PC-9 (cell line): ENCODE measurements at regions not wholly inside any gene's neighbourhood (a gene's known extent, or its start where the extent isn't known, plus 50 kb on each side); places are given as distances from the start of the nearest gene placed in this dataset.
A peak's percentile ranks its signal among the peaks of the same experiment; 100 is the strongest.

ENCODE experiments used
- BruUV-seq: library from RNA; stranded (reverse); fragments of 400-500 nt; replicated peaks from 2 replicates; lab custom pipeline; 2021; lab: Mats Ljungman, UMichigan
- CTCF ChIA-PET: fragments of 300-600 bp; sonication (Branson Sonifier 250); formaldehyde crosslinking; loops from one replicate; lab custom pipeline; 2022; ENCODE audit warnings: antibody characterized with exemption; lab: Charles Lee
- POLR2A ChIA-PET: fragments of 300-600 bp; sonication (Branson Sonifier 250); formaldehyde crosslinking; loops from one replicate; lab custom pipeline; 2022; ENCODE audit warnings: antibody characterized with exemption; ENCODE audit not compliant: unreplicated experiment; lab: Charles Lee
- DNase-seq, 2 experiments: peaks; one replicate each; pipeline versions ENCODE4 v3.0.0 to v3.0.0-alpha.2; 2015 to 2022; ENCODE audit warnings: mixed read lengths in 1 of 2
- H2AFZ ChIP-seq: fragments of 200-600 bp; sonication (generic); 2 replicates; pipeline ENCODE4 v1.8.1; 2017; ENCODE audit warnings: antibody characterized with exemption
- H3F3A ChIP-seq: fragments of 200-600 bp; sonication (generic); 2 replicates; pipeline ENCODE4 v1.8.1; 2017; ENCODE audit warnings: antibody characterized with exemption, mild to moderate bottlenecking, low read depth; ENCODE audit not compliant: insufficient read depth
- H3K27ac ChIP-seq: fragments of 200-600 bp; sonication (generic); 2 replicates; pipeline ENCODE4 v1.6.1; 2016; ENCODE audit warnings: mixed run types
- H3K27me3 ChIP-seq: fragments of 200-600 bp; sonication (generic); 2 replicates; pipeline ENCODE4 v1.6.1; 2016; ENCODE audit warnings: low read depth, mixed run types; ENCODE audit not compliant: insufficient read depth
- H3K36me3 ChIP-seq: fragments of 200-600 bp; sonication (generic); 2 replicates; pipeline ENCODE4 v1.6.1; 2016; ENCODE audit warnings: low read depth, mixed run types
- H3K4me1 ChIP-seq: fragments of 200-600 bp; sonication (generic); replicated peaks from 2 replicates; pipeline ENCODE4 v1.6.1; 2016; ENCODE audit warnings: mixed run types; ENCODE audit not compliant: insufficient read depth
- H3K4me2 ChIP-seq: fragments of 200-600 bp; sonication (generic); 2 replicates; pipeline ENCODE4 v1.6.1; 2017; ENCODE audit warnings: mixed run types
- H3K4me3 ChIP-seq: fragments of 200-600 bp; sonication (generic); 2 replicates; pipeline ENCODE4 v1.6.1; 2016; ENCODE audit warnings: mixed run types
- H3K79me2 ChIP-seq: fragments of 200-600 bp; sonication (generic); 2 replicates; pipeline ENCODE4 v1.6.1; 2017; ENCODE audit warnings: low read depth, mixed run types
- H3K9me2 ChIP-seq: fragments of 200-600 bp; sonication (generic); 2 replicates; pipeline ENCODE4 v1.8.1; 2017; ENCODE audit warnings: mild to moderate bottlenecking; ENCODE audit not compliant: insufficient read depth
- H3K9me3 ChIP-seq: fragments of 200-600 bp; sonication (generic); 2 replicates; pipeline ENCODE4 v1.8.1; 2016; ENCODE audit warnings: low read depth; ENCODE audit not compliant: insufficient read depth
- H4K20me1 ChIP-seq: fragments of 200-600 bp; sonication (generic); 2 replicates; pipeline ENCODE4 v1.8.1; 2017; ENCODE audit not compliant: insufficient read depth
- EZH2 ChIP-seq: fragments of 200-600 bp; sonication (generic); IDR thresholded peaks from 2 replicates; pipeline ENCODE4 v1.8.0; 2017; ENCODE audit warnings: antibody characterized with exemption, low read depth
- intact Hi-C: fragments of 100-400 bp; cut with micrococcal nuclease; formaldehyde crosslinking; loops from one replicate; pipeline ENCODE4 v1.10.0; 2022; ENCODE audit not compliant: unreplicated experiment
- TF ChIP-seq, protein P1 (sequence below): fragments of 200-600 bp; sonication (generic); conservative IDR thresholded peaks from 2 replicates; pipeline ENCODE4 v1.6.1; 2017; ENCODE audit warnings: mixed run types, antibody characterized with exemption, mild to moderate bottlenecking, moderate library complexity

DNA sequence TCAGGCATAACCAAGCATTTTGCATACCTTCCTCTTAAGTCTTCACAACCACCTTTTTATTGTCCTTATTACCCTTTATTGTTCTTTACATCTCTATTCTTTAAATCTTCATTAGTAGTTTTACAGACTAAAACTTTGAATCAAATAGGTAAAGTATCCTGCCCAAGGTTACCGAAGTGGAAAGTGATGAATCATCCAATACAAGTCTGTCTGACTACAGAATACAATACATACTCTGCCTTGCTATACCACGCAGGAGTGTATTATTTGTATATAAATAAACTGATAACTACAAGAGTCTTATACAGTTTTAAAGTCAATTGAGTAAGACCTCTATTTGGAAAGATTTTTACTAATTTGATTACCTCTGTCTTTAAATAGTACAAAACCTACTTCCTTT is 196.0 kb downstream of the ZEB2 start:
- ChIA-PET POLR2A (no interaction called here), CTCF (no interaction called here)
- intact Hi-C loops: no loop called here
- Histone ChIP-seq H3K4me1 (peaks cover 14% of the 10 kb centered on the region), H3K9me2 (no peaks in the 10 kb centered on the region), H3K4me2 (no peak overlapping the region), H3K9me3 (no peaks in the 10 kb centered on the region), H3K36me3 (no peaks in the 10 kb centered on the region), H3F3A (peaks cover 10% of the 10 kb centered on the region; the same call in 1 of the 2 replicates), H3K27ac (peak overlapping the region; percentile 16; the same call in 1 of the 2 replicates), H4K20me1 (no peaks in the 10 kb centered on the region), H2AFZ (no peak overlapping the region), H3K27me3 (no peaks in the 10 kb centered on the region), H3K4me3 (no peak overlapping the region), H3K79me2 (0 out of 2 replicates have a peak, but pooled peaks cover 3% of the 10 kb centered on the region)
- no TSS peak for BruUV-seq
- TF ChIP-seq EZH2: no peak
- TF ChIP-seq, protein P1, sequence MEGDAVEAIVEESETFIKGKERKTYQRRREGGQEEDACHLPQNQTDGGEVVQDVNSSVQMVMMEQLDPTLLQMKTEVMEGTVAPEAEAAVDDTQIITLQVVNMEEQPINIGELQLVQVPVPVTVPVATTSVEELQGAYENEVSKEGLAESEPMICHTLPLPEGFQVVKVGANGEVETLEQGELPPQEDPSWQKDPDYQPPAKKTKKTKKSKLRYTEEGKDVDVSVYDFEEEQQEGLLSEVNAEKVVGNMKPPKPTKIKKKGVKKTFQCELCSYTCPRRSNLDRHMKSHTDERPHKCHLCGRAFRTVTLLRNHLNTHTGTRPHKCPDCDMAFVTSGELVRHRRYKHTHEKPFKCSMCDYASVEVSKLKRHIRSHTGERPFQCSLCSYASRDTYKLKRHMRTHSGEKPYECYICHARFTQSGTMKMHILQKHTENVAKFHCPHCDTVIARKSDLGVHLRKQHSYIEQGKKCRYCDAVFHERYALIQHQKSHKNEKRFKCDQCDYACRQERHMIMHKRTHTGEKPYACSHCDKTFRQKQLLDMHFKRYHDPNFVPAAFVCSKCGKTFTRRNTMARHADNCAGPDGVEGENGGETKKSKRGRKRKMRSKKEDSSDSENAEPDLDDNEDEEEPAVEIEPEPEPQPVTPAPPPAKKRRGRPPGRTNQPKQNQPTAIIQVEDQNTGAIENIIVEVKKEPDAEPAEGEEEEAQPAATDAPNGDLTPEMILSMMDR: no peak
- DNase-seq: no peak

GRCh38 chr2:144322379-144322778 is 197.5 kb downstream of the ZEB2 start:
- no peaks in the 10 kb centered on the region for H4K20me1 ChIP-seq
- no peak overlapping the region for H3K27ac ChIP-seq
- DNase-seq: no peak
- no peaks in the 10 kb centered on the region for H3K9me3 ChIP-seq
- intact Hi-C loops: no loop called here
- no TSS peak for BruUV-seq
- TF ChIP-seq EZH2: no peak
- TF ChIP-seq, protein P1: no peak
- H3K36me3 ChIP-seq: no peaks in the 10 kb centered on the region
- H3K27me3 ChIP-seq: no peaks in the 10 kb centered on the region
- POLR2A ChIA-PET: no interaction called here
- peaks cover 10% of the 10 kb centered on the region; the same call in 1 of the 2 replicates for H3F3A ChIP-seq
- H3K4me2 ChIP-seq: no peak overlapping the region
- no peak overlapping the region for H2AFZ ChIP-seq
- H3K79me2 ChIP-seq: no peaks in the 10 kb centered on the region
- no peak overlapping the region for H3K4me3 ChIP-seq
- CTCF ChIA-PET: no interaction called here
- peaks cover 14% of the 10 kb centered on the region for H3K4me1 ChIP-seq
- H3K9me2 ChIP-seq: no peaks in the 10 kb centered on the region

- H3K79me2 ChIP-seq: no peaks in the 10 kb centered on the region
- peaks cover 10% of the 10 kb centered on the region; the same call in 1 of the 2 replicates for H3F3A ChIP-seq
- CTCF ChIA-PET: no interaction called here
- intact Hi-C loops: no loop called here
- H3K27ac ChIP-seq: no peak overlapping the region
- TF ChIP-seq EZH2: no peak
- TF ChIP-seq, protein P1: no peak
- H3K4me2 ChIP-seq: no peak overlapping the region
- no peaks in the 10 kb centered on the region for H3K36me3 ChIP-seq
- no peaks in the 10 kb centered on the region for H3K9me2 ChIP-seq
- POLR2A ChIA-PET: no interaction called here
- no peak overlapping the region for H2AFZ ChIP-seq
- H3K9me3 ChIP-seq: no peaks in the 10 kb centered on the region
- H3K4me3 ChIP-seq: no peak overlapping the region
- H3K27me3 ChIP-seq: no peaks in the 10 kb centered on the region
- DNase-seq: no peak
- peaks cover 14% of the 10 kb centered on the region for H3K4me1 ChIP-seq
- no peaks in the 10 kb centered on the region for H4K20me1 ChIP-seq
- no TSS peak for BruUV-seq
Measured at GRCh38 chr2:144320491-144320890, 199.4 kb downstream of the ZEB2 start.
